Keratinocyte (primary cell): ENCODE measurements at regions not wholly inside any gene's neighbourhood (a gene's known extent, or its start where the extent isn't known, plus 50 kb on each side); places are given as distances from the start of the nearest gene placed in this dataset.

Source experiments
- EZH2 ChIP-seq: IDR thresholded peaks from one replicate; pipeline ENCODE4 v1.6.1; 2012; ENCODE audit warnings: inconsistent platforms, mild to moderate bottlenecking, low read length, moderate library complexity
- TF ChIP-seq, protein P1 (sequence below), 3 experiments: IDR thresholded peaks in 1 of 3; conservative IDR thresholded peaks in 1 of 3; optimal IDR thresholded peaks in 1 of 3; 2 replicates in 2 of 3; 3 replicates in 1 of 3; pipeline versions ENCODE3 to v1.5.1; 2011; ENCODE audit warnings: low read length in 3 of 3, mild to moderate bottlenecking in 3 of 3, moderate library complexity in 2 of 3, control low read depth in 1 of 3, inconsistent platforms in 1 of 3; ENCODE audit not compliant: insufficient read depth in 2 of 3; ENCODE audit errors: extremely low read depth in 1 of 3

DNA sequence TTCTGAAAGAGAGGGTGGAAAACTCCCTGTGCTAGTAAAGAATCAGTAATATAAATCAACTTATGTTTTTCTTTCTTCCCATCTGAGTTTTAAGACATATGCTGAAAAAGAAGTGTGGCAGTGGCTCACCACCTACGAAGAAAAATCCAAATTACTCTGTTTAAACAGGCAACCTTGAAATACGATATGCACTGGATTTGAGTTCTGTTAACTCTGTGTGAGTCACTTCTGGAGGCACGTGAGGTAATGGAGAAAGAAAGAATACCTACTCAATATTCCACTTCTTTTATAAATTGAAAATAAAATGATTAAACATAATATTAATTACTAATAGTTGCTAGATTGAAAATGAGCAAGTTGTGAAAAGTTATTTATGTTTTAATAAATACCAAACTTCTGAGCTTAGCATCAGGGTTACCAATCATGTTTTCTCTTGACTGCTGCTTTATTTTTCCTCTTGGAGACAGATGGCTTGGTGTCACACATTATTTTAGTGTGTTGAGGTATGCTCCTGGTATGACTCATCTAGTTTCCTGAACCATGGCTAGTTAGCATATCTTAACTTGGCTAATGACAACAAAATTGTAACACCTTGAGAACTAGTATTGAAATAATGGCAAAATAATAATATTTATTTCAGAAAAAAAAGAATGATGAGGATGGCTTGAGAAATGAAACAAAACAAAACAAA lies 1705.5 kb upstream of the PIK3C3 start:
- TF ChIP-seq, protein P1, sequence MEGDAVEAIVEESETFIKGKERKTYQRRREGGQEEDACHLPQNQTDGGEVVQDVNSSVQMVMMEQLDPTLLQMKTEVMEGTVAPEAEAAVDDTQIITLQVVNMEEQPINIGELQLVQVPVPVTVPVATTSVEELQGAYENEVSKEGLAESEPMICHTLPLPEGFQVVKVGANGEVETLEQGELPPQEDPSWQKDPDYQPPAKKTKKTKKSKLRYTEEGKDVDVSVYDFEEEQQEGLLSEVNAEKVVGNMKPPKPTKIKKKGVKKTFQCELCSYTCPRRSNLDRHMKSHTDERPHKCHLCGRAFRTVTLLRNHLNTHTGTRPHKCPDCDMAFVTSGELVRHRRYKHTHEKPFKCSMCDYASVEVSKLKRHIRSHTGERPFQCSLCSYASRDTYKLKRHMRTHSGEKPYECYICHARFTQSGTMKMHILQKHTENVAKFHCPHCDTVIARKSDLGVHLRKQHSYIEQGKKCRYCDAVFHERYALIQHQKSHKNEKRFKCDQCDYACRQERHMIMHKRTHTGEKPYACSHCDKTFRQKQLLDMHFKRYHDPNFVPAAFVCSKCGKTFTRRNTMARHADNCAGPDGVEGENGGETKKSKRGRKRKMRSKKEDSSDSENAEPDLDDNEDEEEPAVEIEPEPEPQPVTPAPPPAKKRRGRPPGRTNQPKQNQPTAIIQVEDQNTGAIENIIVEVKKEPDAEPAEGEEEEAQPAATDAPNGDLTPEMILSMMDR (optimal IDR thresholded peaks at IDR 0.05 in 1 of 3, IDR thresholded peaks at IDR 0.05 in 1 of 3, conservative IDR thresholded peaks at IDR 0.05 in 1 of 3; ENCODE audit: extremely low read depth in 1 of 3, insufficient read depth in 2 of 3, low read length in 3 of 3) = no peak
- TF ChIP-seq EZH2 = no peak
